PC-9 (cell line): ENCODE measurements at regions not wholly inside any gene's neighbourhood (a gene's known extent, or its start where the extent isn't known, plus 50 kb on each side); places are given as distances from the start of the nearest gene placed in this dataset.

Source experiments
- BruUV-seq: library from RNA; stranded (reverse); fragments of 400-500 nt; replicated peaks from 2 replicates; lab custom pipeline; 2021; lab: Mats Ljungman, UMichigan
- CTCF ChIA-PET: fragments of 300-600 bp; sonication (Branson Sonifier 250); formaldehyde crosslinking; loops from one replicate; lab custom pipeline; 2022; ENCODE audit warnings: antibody characterized with exemption; lab: Charles Lee
- POLR2A ChIA-PET: fragments of 300-600 bp; sonication (Branson Sonifier 250); formaldehyde crosslinking; loops from one replicate; lab custom pipeline; 2022; ENCODE audit warnings: antibody characterized with exemption; ENCODE audit not compliant: unreplicated experiment; lab: Charles Lee
- DNase-seq, 2 experiments: peaks; one replicate each; pipeline versions ENCODE4 v3.0.0 to v3.0.0-alpha.2; 2015 to 2022; ENCODE audit warnings: mixed read lengths in 1 of 2
- H2AFZ ChIP-seq: fragments of 200-600 bp; sonication (generic); 2 replicates; pipeline ENCODE4 v1.8.1; 2017; ENCODE audit warnings: antibody characterized with exemption
- H3F3A ChIP-seq: fragments of 200-600 bp; sonication (generic); 2 replicates; pipeline ENCODE4 v1.8.1; 2017; ENCODE audit warnings: antibody characterized with exemption, mild to moderate bottlenecking, low read depth; ENCODE audit not compliant: insufficient read depth
- H3K27ac ChIP-seq: fragments of 200-600 bp; sonication (generic); 2 replicates; pipeline ENCODE4 v1.6.1; 2016; ENCODE audit warnings: mixed run types
- H3K27me3 ChIP-seq: fragments of 200-600 bp; sonication (generic); 2 replicates; pipeline ENCODE4 v1.6.1; 2016; ENCODE audit warnings: low read depth, mixed run types; ENCODE audit not compliant: insufficient read depth
- H3K36me3 ChIP-seq: fragments of 200-600 bp; sonication (generic); 2 replicates; pipeline ENCODE4 v1.6.1; 2016; ENCODE audit warnings: low read depth, mixed run types
- H3K4me1 ChIP-seq: fragments of 200-600 bp; sonication (generic); replicated peaks from 2 replicates; pipeline ENCODE4 v1.6.1; 2016; ENCODE audit warnings: mixed run types; ENCODE audit not compliant: insufficient read depth
- H3K4me2 ChIP-seq: fragments of 200-600 bp; sonication (generic); 2 replicates; pipeline ENCODE4 v1.6.1; 2017; ENCODE audit warnings: mixed run types
- H3K4me3 ChIP-seq: fragments of 200-600 bp; sonication (generic); 2 replicates; pipeline ENCODE4 v1.6.1; 2016; ENCODE audit warnings: mixed run types
- H3K79me2 ChIP-seq: fragments of 200-600 bp; sonication (generic); 2 replicates; pipeline ENCODE4 v1.6.1; 2017; ENCODE audit warnings: low read depth, mixed run types
- H3K9me2 ChIP-seq: fragments of 200-600 bp; sonication (generic); 2 replicates; pipeline ENCODE4 v1.8.1; 2017; ENCODE audit warnings: mild to moderate bottlenecking; ENCODE audit not compliant: insufficient read depth
- H3K9me3 ChIP-seq: fragments of 200-600 bp; sonication (generic); 2 replicates; pipeline ENCODE4 v1.8.1; 2016; ENCODE audit warnings: low read depth; ENCODE audit not compliant: insufficient read depth
- H4K20me1 ChIP-seq: fragments of 200-600 bp; sonication (generic); 2 replicates; pipeline ENCODE4 v1.8.1; 2017; ENCODE audit not compliant: insufficient read depth
- CTCF ChIP-seq: fragments of 200-600 bp; sonication (generic); conservative IDR thresholded peaks from 2 replicates; pipeline ENCODE4 v1.6.1; 2017; ENCODE audit warnings: mixed run types, antibody characterized with exemption, mild to moderate bottlenecking, moderate library complexity
- EZH2 ChIP-seq: fragments of 200-600 bp; sonication (generic); IDR thresholded peaks from 2 replicates; pipeline ENCODE4 v1.8.0; 2017; ENCODE audit warnings: antibody characterized with exemption, low read depth
- intact Hi-C: fragments of 100-400 bp; cut with micrococcal nuclease; formaldehyde crosslinking; loops from one replicate; pipeline ENCODE4 v1.10.0; 2022; ENCODE audit not compliant: unreplicated experiment

DNA sequence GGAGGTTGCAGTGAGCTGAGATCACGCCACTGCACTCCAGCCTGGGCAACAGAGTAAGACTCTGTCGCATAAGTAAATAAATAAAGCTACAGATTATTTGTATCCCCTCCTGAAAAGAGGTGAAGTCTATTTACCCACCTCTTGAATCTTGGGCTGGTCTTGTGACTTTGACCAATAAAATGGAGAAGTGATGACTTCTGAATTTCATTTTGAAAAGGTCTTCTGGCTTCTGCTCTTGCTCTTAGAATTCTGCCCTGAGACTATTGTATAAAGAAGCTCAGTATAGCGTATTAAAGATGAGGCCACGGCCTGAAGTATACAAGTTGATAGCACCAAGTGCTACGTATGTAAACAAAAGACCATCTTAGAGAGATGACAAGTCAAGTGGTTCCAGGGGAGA is 88.3 kb upstream of the AMN1 start:
- Histone ChIP-seq H3K27me3 (no peaks in the 10 kb centered on the region), H3K9me3 (no peaks in the 10 kb centered on the region), H3K27ac (no peak overlapping the region), H3K4me2 (no peak overlapping the region), H4K20me1 (no peaks in the 10 kb centered on the region), H3K9me2 (no peaks in the 10 kb centered on the region), H3K4me3 (no peak overlapping the region), H3F3A (no peaks in the 10 kb centered on the region), H3K36me3 (no peaks in the 10 kb centered on the region), H3K4me1 (peaks cover 10% of the 10 kb centered on the region; the same call in 1 of the 2 replicates), H3K79me2 (no peaks in the 10 kb centered on the region), H2AFZ (no peak overlapping the region)
- ChIA-PET POLR2A (no interaction called here), CTCF (interaction anchor here (0.6 kb wide), 1 partner anchor 121 kb away, joined by 3 read pairs; no protein-coding TSS in a partner anchor)
- BruUV-seq = no TSS peak
- no peak for DNase-seq
- no peak for TF ChIP-seq EZH2
- no peak for TF ChIP-seq CTCF
- intact Hi-C loops = no loop called here

DNA sequence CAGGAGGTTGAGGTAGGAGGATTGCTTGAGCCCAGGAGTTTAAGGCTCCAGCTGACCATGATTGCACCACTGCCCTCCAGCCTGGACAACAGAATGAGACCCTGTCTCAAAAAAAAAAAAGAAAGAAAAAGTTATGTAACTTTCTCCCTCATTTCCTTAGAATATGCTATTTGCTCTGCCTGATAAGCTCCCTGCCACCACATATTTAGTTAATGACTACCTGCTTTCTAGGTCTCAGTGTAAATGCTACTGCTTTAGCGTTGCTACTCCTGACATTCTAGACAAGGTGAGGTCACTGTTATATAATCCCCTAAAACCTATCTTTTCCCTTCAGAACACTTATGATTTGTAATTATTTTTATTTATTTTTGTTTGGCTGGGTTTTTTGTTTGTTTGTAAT is 86.3 kb upstream of the AMN1 start:
- no peaks in the 10 kb centered on the region for H3K79me2 ChIP-seq

DNA sequence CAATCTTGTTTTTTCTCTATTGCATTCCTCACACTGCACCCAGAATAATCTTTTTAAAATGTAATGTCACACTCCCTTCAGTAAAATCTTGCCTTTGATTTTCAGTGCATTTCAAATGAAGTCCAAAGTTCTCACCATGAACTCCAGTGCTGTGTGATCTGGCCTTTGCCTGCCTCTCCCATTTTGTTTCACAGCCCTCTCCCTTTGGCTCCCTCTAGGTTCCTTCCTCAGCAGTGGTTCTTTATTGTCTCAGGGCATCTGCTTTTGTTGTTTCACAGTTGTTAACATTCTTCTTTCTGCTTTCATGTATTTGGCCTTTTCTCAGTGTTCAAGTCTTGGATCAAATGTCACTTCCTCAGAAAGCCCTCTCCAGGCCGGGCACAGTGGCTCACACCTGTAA is 84.5 kb upstream of the AMN1 start:
- H3F3A ChIP-seq = no peaks in the 10 kb centered on the region
- no peak overlapping the region for H3K4me3 ChIP-seq
- no peaks in the 10 kb centered on the region for H4K20me1 ChIP-seq
- no peaks in the 10 kb centered on the region for H3K79me2 ChIP-seq
- intact Hi-C loops = no loop called here
- TF ChIP-seq EZH2 = no peak
- no peak; the same call in 1 of the 2 replicates for TF ChIP-seq CTCF
- no peaks in the 10 kb centered on the region for H3K27me3 ChIP-seq
- ChIA-PET POLR2A (no interaction called here), CTCF (no interaction called here)
- no peak overlapping the region for H2AFZ ChIP-seq
- no peaks in the 10 kb centered on the region for H3K4me1 ChIP-seq
- BruUV-seq = no TSS peak
- no peak overlapping the region for H3K27ac ChIP-seq
- no peak for DNase-seq
- no peaks in the 10 kb centered on the region for H3K9me3 ChIP-seq
- H3K9me2 ChIP-seq = no peaks in the 10 kb centered on the region
- H3K4me2 ChIP-seq = no peak overlapping the region
- H3K36me3 ChIP-seq = no peaks in the 10 kb centered on the region

More for the DNA sequence above, 86.3 kb upstream of the AMN1 start:
- no peak for TF ChIP-seq CTCF
- H3K36me3 ChIP-seq = no peaks in the 10 kb centered on the region
- CTCF ChIA-PET = interaction anchor here (0.6 kb wide), 1 partner anchor 116 kb away, joined by 4 read pairs; no protein-coding TSS in a partner anchor
- H4K20me1 ChIP-seq = no peaks in the 10 kb centered on the region
- H3K9me2 ChIP-seq = no peaks in the 10 kb centered on the region
- no peaks in the 10 kb centered on the region for H3K9me3 ChIP-seq
- no peak overlapping the region for H3K27ac ChIP-seq
- H3K27me3 ChIP-seq = no peaks in the 10 kb centered on the region
- intact Hi-C loops = no loop called here
- no peak overlapping the region for H3K4me3 ChIP-seq
- no peak overlapping the region for H2AFZ ChIP-seq
- DNase-seq = peak in 1 of 2 experiments; percentile 43
- no peak overlapping the region for H3K4me2 ChIP-seq
- H3F3A ChIP-seq = no peaks in the 10 kb centered on the region
- no TSS peak for BruUV-seq
- peaks cover 10% of the 10 kb centered on the region; the same call in 1 of the 2 replicates for H3K4me1 ChIP-seq
- POLR2A ChIA-PET = no interaction called here
